ENCODE measurements at regions not wholly inside any gene's neighbourhood (a gene's known extent, or its start where the extent isn't known, plus 50 kb on each side); places are given as distances from the start of the nearest gene placed in this dataset.

- Histone ChIP-seq H3K9me3 (no peaks in the 10 kb centered on the region), H3K27ac (no peak overlapping the region), H3K27me3 (no peaks in the 10 kb centered on the region), H3K4me1 (ENCODE audit: insufficient read depth) (no peaks in the 10 kb centered on the region), H3K36me3 (no peaks in the 10 kb centered on the region), H3K4me3 (no peak overlapping the region)
- WGBS, 3 donors: 83 to 95% (median 91%) methylated on average over 4 of the region's 4 CpGs
- intact Hi-C loops (cut with DNase I): loop anchor here in 1 of 4 donors (10.0 kb wide), 1 partner anchor 423 kb away; no protein-coding TSS in a partner anchor
- DNase-seq: no peak
- TF ChIP-seq EP300 (IDR thresholded peaks at IDR 0.05) (no peak), POLR2A (IDR thresholded peaks at IDR 0.05) (no peak)
- TF ChIP-seq, protein P1, sequence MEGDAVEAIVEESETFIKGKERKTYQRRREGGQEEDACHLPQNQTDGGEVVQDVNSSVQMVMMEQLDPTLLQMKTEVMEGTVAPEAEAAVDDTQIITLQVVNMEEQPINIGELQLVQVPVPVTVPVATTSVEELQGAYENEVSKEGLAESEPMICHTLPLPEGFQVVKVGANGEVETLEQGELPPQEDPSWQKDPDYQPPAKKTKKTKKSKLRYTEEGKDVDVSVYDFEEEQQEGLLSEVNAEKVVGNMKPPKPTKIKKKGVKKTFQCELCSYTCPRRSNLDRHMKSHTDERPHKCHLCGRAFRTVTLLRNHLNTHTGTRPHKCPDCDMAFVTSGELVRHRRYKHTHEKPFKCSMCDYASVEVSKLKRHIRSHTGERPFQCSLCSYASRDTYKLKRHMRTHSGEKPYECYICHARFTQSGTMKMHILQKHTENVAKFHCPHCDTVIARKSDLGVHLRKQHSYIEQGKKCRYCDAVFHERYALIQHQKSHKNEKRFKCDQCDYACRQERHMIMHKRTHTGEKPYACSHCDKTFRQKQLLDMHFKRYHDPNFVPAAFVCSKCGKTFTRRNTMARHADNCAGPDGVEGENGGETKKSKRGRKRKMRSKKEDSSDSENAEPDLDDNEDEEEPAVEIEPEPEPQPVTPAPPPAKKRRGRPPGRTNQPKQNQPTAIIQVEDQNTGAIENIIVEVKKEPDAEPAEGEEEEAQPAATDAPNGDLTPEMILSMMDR (IDR thresholded peaks at IDR 0.05): no peak
Observed at GRCh38 chr6:121847806-121848522, 412.5 kb downstream of the GJA1 start.

DNA sequence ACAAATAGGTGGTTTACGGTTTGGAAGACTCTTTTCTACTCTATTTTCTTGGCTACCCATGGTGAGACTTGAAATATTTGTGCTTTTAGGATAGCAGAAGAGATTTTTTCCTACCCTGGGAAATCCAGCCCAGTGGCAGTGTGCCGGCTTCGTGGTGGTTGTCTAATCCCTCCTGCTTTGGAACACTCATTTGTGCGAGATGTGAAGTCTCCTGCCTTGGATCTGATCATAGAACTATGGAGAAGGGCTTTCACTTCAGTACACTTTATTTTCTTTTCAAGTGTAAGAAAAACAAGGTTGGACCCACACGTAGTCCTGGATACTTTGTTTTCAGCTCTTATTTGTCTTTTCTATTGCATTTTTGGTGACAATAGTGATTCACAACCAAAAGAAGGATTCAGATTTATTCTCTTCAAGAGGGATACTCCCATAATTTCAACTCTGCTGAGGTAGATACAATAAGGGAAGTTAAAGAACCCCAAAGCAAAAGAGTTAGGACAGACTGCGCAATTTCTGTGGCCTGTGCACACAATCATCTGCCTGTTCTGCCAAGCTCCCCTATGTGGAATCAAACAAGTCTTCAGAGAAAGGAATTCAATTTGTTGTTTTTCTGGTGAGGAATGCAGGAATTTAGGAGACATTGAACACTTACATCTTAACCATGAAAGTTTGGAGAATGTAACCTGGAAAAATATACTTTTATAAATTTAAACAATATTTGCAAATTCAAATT lies 413.2 kb downstream of the GJA1 start:
- H3K27me3 ChIP-seq: no peaks in the 10 kb centered on the region
- TF ChIP-seq EP300 (IDR thresholded peaks at IDR 0.05) (no peak), POLR2A (IDR thresholded peaks at IDR 0.05) (no peak)
- TF ChIP-seq, protein P1 (IDR thresholded peaks at IDR 0.05): no peak
- WGBS, 3 donors: 78 to 84% (median 79%) methylated on average over 6 of the region's 6 CpGs
- H3K36me3 ChIP-seq: no peaks in the 10 kb centered on the region
- H3K4me1 ChIP-seq (ENCODE audit: insufficient read depth): no peaks in the 10 kb centered on the region
- no peak overlapping the region for H3K4me3 ChIP-seq
- H3K27ac ChIP-seq: no peak overlapping the region
- DNase-seq: no peak
- intact Hi-C loops (cut with DNase I): loop anchor here in 1 of 4 donors (10.0 kb wide), 1 partner anchor 424 kb away; no protein-coding TSS in a partner anchor
- H3K9me3 ChIP-seq: no peaks in the 10 kb centered on the region

DNA sequence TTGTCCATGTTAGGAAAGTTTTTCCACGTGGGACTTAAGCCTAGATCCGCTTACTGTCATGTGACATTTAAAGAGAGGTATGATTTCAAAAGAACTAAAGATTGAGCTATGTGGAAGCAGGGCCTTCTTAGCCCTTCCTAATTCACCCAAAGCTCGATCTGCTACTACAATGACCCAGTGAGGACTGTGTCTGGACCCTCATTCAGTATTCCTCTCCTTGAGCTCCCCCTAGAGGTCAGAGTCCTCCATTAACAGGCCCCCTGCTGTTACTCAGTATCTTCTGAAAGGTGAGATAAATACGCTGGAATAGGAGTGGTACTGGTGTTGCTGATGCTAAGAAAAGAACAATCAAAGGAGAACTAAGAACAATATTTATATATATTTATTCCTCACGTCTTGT lies 414.0 kb downstream of the GJA1 start:
- no peaks in the 10 kb centered on the region for H3K36me3 ChIP-seq
- no peak overlapping the region for H3K27ac ChIP-seq
- no peak overlapping the region for H3K4me3 ChIP-seq
- TF ChIP-seq, protein P1 (IDR thresholded peaks at IDR 0.05): peak in 2 of 3 donors; percentile 46 to 75
- TF ChIP-seq EP300 (IDR thresholded peaks at IDR 0.05) (no peak), POLR2A (IDR thresholded peaks at IDR 0.05) (no peak)
- DNase-seq: peak in 4 of 5 donors; percentile 32 to 75 (median 46)
- no peaks in the 10 kb centered on the region for H3K9me3 ChIP-seq
- no peaks in the 10 kb centered on the region for H3K4me1 ChIP-seq (ENCODE audit: insufficient read depth)
- 59 to 62% (median 59%) methylated on average over 5 of the region's 5 CpGs for WGBS, 3 donors
- H3K27me3 ChIP-seq: no peaks in the 10 kb centered on the region
- intact Hi-C loops (cut with DNase I): loop anchor here in 1 of 4 donors (10.0 kb wide), 1 partner anchor 425 kb away; no protein-coding TSS in a partner anchor

GRCh38 chr6:121851056-121851455 lies 415.6 kb downstream of the GJA1 start:
- WGBS, 3 donors: 44 to 56% (median 49%) methylated on average over 2 of the region's 2 CpGs
- intact Hi-C loops (cut with DNase I): loop anchor here in 1 of 4 donors (10.0 kb wide), 1 partner anchor 426 kb away; no protein-coding TSS in a partner anchor
- no peaks in the 10 kb centered on the region for H3K4me1 ChIP-seq (ENCODE audit: insufficient read depth)

More at GRCh38 chr6:121851056-121851455, 415.6 kb downstream of the GJA1 start:
- TF ChIP-seq POLR2A (IDR thresholded peaks at IDR 0.05): no peak
- TF ChIP-seq, protein P1 (IDR thresholded peaks at IDR 0.05): no peak
- TF ChIP-seq EP300 (IDR thresholded peaks at IDR 0.05): no peak
- no peak for DNase-seq
- no peaks in the 10 kb centered on the region for H3K27me3 ChIP-seq
- no peak overlapping the region for H3K4me3 ChIP-seq
- no peaks in the 10 kb centered on the region for H3K9me3 ChIP-seq
- H3K36me3 ChIP-seq: no peaks in the 10 kb centered on the region
- H3K27ac ChIP-seq: no peak overlapping the region

Data from ovary (tissue), 7 donors.